ENCODE measurements at regions not wholly inside any gene's neighbourhood (a gene's known extent, or its start where the extent isn't known, plus 50 kb on each side); places are given as distances from the start of the nearest gene placed in this dataset.
"Not testable (repeated sequence)": the region's sequence is repeated elsewhere in the genome, so short reads cannot be mapped to it uniquely, and the experiment has no call there.

GRCh38 chr16:29186306-29187220 lies 201.7 kb downstream of the LAT start:
- H3K4me3 ChIP-seq; in situ Hi-C loops (cut with MboI; ENCODE audit: low sequenced_read_pairs); H3K9me3 ChIP-seq; H3K4me1 ChIP-seq; H3K36me3 ChIP-seq (replicated peaks); DNase-seq (ENCODE audit: low spot score in 2 of 2); H3K27me3 ChIP-seq (ENCODE audit: low read depth): not testable (repeated sequence)

GRCh38 chr16:29185872-29186271 lies 201.0 kb downstream of the LAT start:
- H3K4me1 ChIP-seq; H3K4me3 ChIP-seq; H3K36me3 ChIP-seq (replicated peaks); H3K9me3 ChIP-seq; in situ Hi-C loops (cut with MboI; ENCODE audit: low sequenced_read_pairs); H3K27me3 ChIP-seq (ENCODE audit: low read depth); DNase-seq (ENCODE audit: low spot score in 2 of 2): not testable (repeated sequence)

GRCh38 chr16:29184738-29185438 lies 200.0 kb downstream of the LAT start:
- H3K27me3 ChIP-seq (ENCODE audit: low read depth); DNase-seq (ENCODE audit: low spot score in 2 of 2); H3K4me3 ChIP-seq; in situ Hi-C loops (cut with MboI; ENCODE audit: low sequenced_read_pairs); H3K36me3 ChIP-seq (replicated peaks); H3K9me3 ChIP-seq; H3K4me1 ChIP-seq: not testable (repeated sequence)

GRCh38 chr16:29182940-29183868 lies 198.4 kb downstream of the LAT start:
- in situ Hi-C loops (cut with MboI; ENCODE audit: low sequenced_read_pairs); H3K4me1 ChIP-seq; H3K9me3 ChIP-seq; DNase-seq (ENCODE audit: low spot score in 2 of 2); H3K4me3 ChIP-seq; H3K27me3 ChIP-seq (ENCODE audit: low read depth); H3K36me3 ChIP-seq (replicated peaks): not testable (repeated sequence)

- Histone ChIP-seq H3K27me3 (ENCODE audit: low read depth) (no peaks in the 10 kb centered on the region), H3K4me3 (no peak overlapping the region), H3K9me3 (no peaks in the 10 kb centered on the region), H3K4me1 (no peaks in the 10 kb centered on the region), H3K36me3 (replicated peaks) (no peaks in the 10 kb centered on the region)
- no peak for DNase-seq (ENCODE audit: low spot score in 2 of 2)
- in situ Hi-C loops (cut with MboI; ENCODE audit: low sequenced_read_pairs): no loop called here
These were observed 197.6 kb downstream of the LAT start for GRCh38 chr16:29182501-29182900.

- H3K36me3 ChIP-seq (replicated peaks); H3K9me3 ChIP-seq; H3K27me3 ChIP-seq (ENCODE audit: low read depth); H3K4me1 ChIP-seq; H3K4me3 ChIP-seq; in situ Hi-C loops (cut with MboI; ENCODE audit: low sequenced_read_pairs): not testable (repeated sequence)
- peak in 1 of 2 experiments; percentile 60 for DNase-seq (ENCODE audit: low spot score in 2 of 2)
These were observed 197.1 kb downstream of the LAT start for GRCh38 chr16:29181921-29182411.

GRCh38 chr16:29181254-29181780 lies 196.5 kb downstream of the LAT start:
- in situ Hi-C loops (cut with MboI; ENCODE audit: low sequenced_read_pairs); H3K27me3 ChIP-seq (ENCODE audit: low read depth); H3K4me1 ChIP-seq: not testable (repeated sequence)

GRCh38 chr16:29180206-29180600 lies 195.4 kb downstream of the LAT start:
- DNase-seq (ENCODE audit: low spot score in 2 of 2); H3K4me3 ChIP-seq; H3K9me3 ChIP-seq; H3K36me3 ChIP-seq (replicated peaks); H3K4me1 ChIP-seq; H3K27me3 ChIP-seq (ENCODE audit: low read depth); in situ Hi-C loops (cut with MboI; ENCODE audit: low sequenced_read_pairs): not testable (repeated sequence)

More at GRCh38 chr16:29181254-29181780, 196.5 kb downstream of the LAT start:
- not testable (repeated sequence) for H3K4me3 ChIP-seq; H3K9me3 ChIP-seq; H3K36me3 ChIP-seq (replicated peaks); DNase-seq (ENCODE audit: low spot score in 2 of 2)

GRCh38 chr16:29179401-29180205 lies 194.8 kb downstream of the LAT start:
- H3K4me3 ChIP-seq; H3K27me3 ChIP-seq (ENCODE audit: low read depth); H3K4me1 ChIP-seq; DNase-seq (ENCODE audit: low spot score in 2 of 2); H3K36me3 ChIP-seq (replicated peaks); H3K9me3 ChIP-seq; in situ Hi-C loops (cut with MboI; ENCODE audit: low sequenced_read_pairs): not testable (repeated sequence)

GRCh38 chr16:29177888-29178726 lies 193.3 kb downstream of the LAT start:
- in situ Hi-C loops (cut with MboI; ENCODE audit: low sequenced_read_pairs); H3K9me3 ChIP-seq; H3K36me3 ChIP-seq (replicated peaks); H3K4me3 ChIP-seq; H3K4me1 ChIP-seq; H3K27me3 ChIP-seq (ENCODE audit: low read depth); DNase-seq (ENCODE audit: low spot score in 2 of 2): not testable (repeated sequence)

- H3K9me3 ChIP-seq; H3K36me3 ChIP-seq (replicated peaks); H3K4me3 ChIP-seq; H3K4me1 ChIP-seq; DNase-seq (ENCODE audit: low spot score in 2 of 2); H3K27me3 ChIP-seq (ENCODE audit: low read depth); in situ Hi-C loops (cut with MboI; ENCODE audit: low sequenced_read_pairs): not testable (repeated sequence)
These were observed 192.5 kb downstream of the LAT start for GRCh38 chr16:29177203-29177887.

- H3K36me3 ChIP-seq (replicated peaks); H3K4me3 ChIP-seq; H3K27me3 ChIP-seq (ENCODE audit: low read depth); DNase-seq (ENCODE audit: low spot score in 2 of 2); H3K4me1 ChIP-seq; H3K9me3 ChIP-seq; in situ Hi-C loops (cut with MboI; ENCODE audit: low sequenced_read_pairs): not testable (repeated sequence)
These were observed 192.0 kb downstream of the LAT start for GRCh38 chr16:29176822-29177202.
